Naive thymus-derived CD4-positive, alpha-beta T cell (primary cell): ENCODE measurements at regions not wholly inside any gene's neighbourhood (a gene's known extent, or its start where the extent isn't known, plus 50 kb on each side); places are given as distances from the start of the nearest gene placed in this dataset.
"Not testable (repeated sequence)": the region's sequence is repeated elsewhere in the genome, so short reads cannot be mapped to it uniquely, and the experiment has no call there.

Experiments
- ATAC-seq: fragments of 150-1000 bp; cut with Tn5 transposase; 2 replicates; pipeline ENCODE4 v1.10.0; 2021; ENCODE audit warnings: mild to moderate bottlenecking, moderate library complexity
- CTCF ChIA-PET: fragments of 350-600 bp; sonication (Branson Sonifier 250); formaldehyde crosslinking; loops from one replicate; lab custom pipeline; 2021; ENCODE audit warnings: antibody characterized with exemption; lab: Charles Lee
- POLR2A ChIA-PET: fragments of 350-600 bp; sonication (Branson Sonifier 250); formaldehyde crosslinking; loops from one replicate; lab custom pipeline; 2021; ENCODE audit warnings: antibody characterized with exemption, inconsistent platforms; lab: Charles Lee
- DNase-seq, 9 donors: peaks; one replicate each; pipeline versions ENCODE4 v3.0.0 to v3.0.0-alpha.2; 2020 to 2022; ENCODE audit warnings: mixed read lengths in 1 of 9
- H3K27ac ChIP-seq: one replicate; pipeline ENCODE4 v1.7.0; 2013; ENCODE audit warnings: mild to moderate bottlenecking, low read depth, low read length, moderate library complexity
- H3K27me3 ChIP-seq, 2 donors: one replicate each; pipeline ENCODE4 v1.7.0; 2013; ENCODE audit warnings: low read length in 2 of 2, mild to moderate bottlenecking in 2 of 2, moderate library complexity in 2 of 2; ENCODE audit not compliant: control insufficient read depth in 2 of 2, insufficient read depth in 2 of 2
- H3K36me3 ChIP-seq, 3 experiments: 1 replicate in 2 of 3; 2 replicates in 1 of 3; pipeline ENCODE4 v1.7.0; 2013; ENCODE audit warnings: low read length in 3 of 3, mild to moderate bottlenecking in 3 of 3, moderate library complexity in 1 of 3; ENCODE audit not compliant: insufficient read depth in 3 of 3, control insufficient read depth in 2 of 3
- H3K4me1 ChIP-seq, 2 donors: one replicate each; pipeline ENCODE4 v1.7.0; 2013; ENCODE audit warnings: low read length in 2 of 2, mild to moderate bottlenecking in 2 of 2, moderate library complexity in 1 of 2; ENCODE audit not compliant: control insufficient read depth in 2 of 2, insufficient read depth in 2 of 2
- H3K4me3 ChIP-seq: 2 replicates; pipeline ENCODE4 v1.7.0; 2013; ENCODE audit warnings: mild to moderate bottlenecking, low read length
- H3K9me3 ChIP-seq, 3 experiments: 1 replicate in 2 of 3; 2 replicates in 1 of 3; pipeline ENCODE4 v1.7.0; 2013; ENCODE audit warnings: low read length in 3 of 3; ENCODE audit not compliant: control insufficient read depth in 2 of 3
- H3K27ac Mint-ChIP-seq, 9 donors: one replicate each; pipeline ENCODE4 v1.8.0; 2020 to 2022; ENCODE audit warnings: mixed read lengths in 9 of 9, mild to moderate bottlenecking in 8 of 9, moderate library complexity in 5 of 9, inconsistent platforms in 2 of 9
- H3K27me3 Mint-ChIP-seq, 5 donors: one replicate each; pipeline ENCODE4 v1.8.0; 2021 to 2022; ENCODE audit warnings: mixed read lengths in 5 of 5, mild to moderate bottlenecking in 1 of 5
- H3K36me3 Mint-ChIP-seq, 5 donors: one replicate each; pipeline ENCODE4 v1.8.0; 2020 to 2022; ENCODE audit warnings: mixed read lengths in 5 of 5, mild to moderate bottlenecking in 3 of 5, inconsistent platforms in 1 of 5
- H3K4me1 Mint-ChIP-seq, 7 donors: one replicate each; pipeline ENCODE4 v1.8.0; 2020 to 2022; ENCODE audit warnings: mixed read lengths in 7 of 7, mild to moderate bottlenecking in 3 of 7, inconsistent platforms in 1 of 7
- H3K4me3 Mint-ChIP-seq, 10 donors: one replicate each; pipeline ENCODE4 v1.8.0; 2020 to 2022; ENCODE audit warnings: mild to moderate bottlenecking in 10 of 10, mixed read lengths in 10 of 10, moderate library complexity in 6 of 10, inconsistent platforms in 2 of 10
- H3K9me3 Mint-ChIP-seq, 11 donors: one replicate each; pipeline ENCODE4 v1.8.0; 2020 to 2022; ENCODE audit warnings: mixed read lengths in 11 of 11, mild to moderate bottlenecking in 4 of 11, inconsistent platforms in 1 of 11, moderate library complexity in 1 of 11
- intact Hi-C, 2 donors: fragments of 100-400 bp; cut with micrococcal nuclease; formaldehyde crosslinking; loops; one replicate each; pipeline ENCODE4 v1.15.1; 2023

GRCh38 chr10:59975918-59976317 is 69.6 kb upstream of the CCDC6 start:
- H3K27ac ChIP-seq, intact Hi-C loops, ATAC-seq, POLR2A ChIA-PET, H3K9me3 ChIP-seq, DNase-seq, CTCF ChIA-PET, H3K36me3 ChIP-seq, H3K27ac Mint-ChIP-seq, H3K36me3 Mint-ChIP-seq, H3K4me1 Mint-ChIP-seq, H3K4me3 ChIP-seq, H3K4me3 Mint-ChIP-seq, H3K27me3 Mint-ChIP-seq, H3K27me3 ChIP-seq, H3K4me1 ChIP-seq: not testable (repeated sequence)
- peaks cover 6 to 40% (median 22%) of the 10 kb centered on the region in 11 donors for H3K9me3 Mint-ChIP-seq

DNA sequence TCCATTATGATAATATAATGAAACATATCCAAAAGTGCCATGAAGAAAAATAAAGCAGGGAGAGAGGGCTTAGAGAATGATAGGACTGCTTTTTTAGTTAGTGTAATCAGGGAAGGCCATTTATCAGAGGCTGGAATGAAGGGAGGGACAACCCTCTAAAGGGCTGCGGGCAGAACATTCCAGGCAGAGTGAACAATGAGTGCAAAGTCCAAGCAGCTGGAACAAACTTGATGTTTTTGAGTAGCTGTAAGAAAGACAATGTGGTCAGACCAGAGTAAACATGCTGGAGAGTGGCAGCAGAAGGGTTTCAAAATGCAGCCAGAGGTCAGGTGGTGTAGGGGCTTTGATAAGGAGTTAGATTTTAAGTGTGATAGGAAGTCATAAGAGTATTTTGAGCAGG is 65.6 kb upstream of the CCDC6 start:
- H3K9me3 ChIP-seq = no peaks in the 10 kb centered on the region
- peaks cover 0 to 4% (median 0%) of the 10 kb centered on the region in 5 donors for H3K36me3 Mint-ChIP-seq
- no peak overlapping the region for H3K27ac Mint-ChIP-seq
- peaks cover 0 to 12% (median 7%) of the 10 kb centered on the region in 11 donors for H3K9me3 Mint-ChIP-seq
- no peaks in the 10 kb centered on the region for H3K4me1 Mint-ChIP-seq
- intact Hi-C loops = no loop called here
- no peak for DNase-seq
- no peaks in the 10 kb centered on the region for H3K27me3 ChIP-seq
- CTCF ChIA-PET = no interaction called here
- POLR2A ChIA-PET = no interaction called here
- H3K27ac ChIP-seq = no peak overlapping the region
- H3K4me1 ChIP-seq = no peaks in the 10 kb centered on the region
- H3K4me3 Mint-ChIP-seq = no peak overlapping the region
- no peaks in the 10 kb centered on the region for H3K36me3 ChIP-seq
- no peak for ATAC-seq
- H3K27me3 Mint-ChIP-seq = no peaks in the 10 kb centered on the region
- no peak overlapping the region for H3K4me3 ChIP-seq

- ChIA-PET CTCF (no interaction called here), POLR2A (no interaction called here)
- Mint-ChIP-seq H3K9me3 (peaks cover 0 to 5% (median 1%) of the 10 kb centered on the region in 11 donors), H3K27me3 (no peaks in the 10 kb centered on the region), H3K27ac (no peak overlapping the region), H3K4me3 (no peak overlapping the region), H3K4me1 (no peaks in the 10 kb centered on the region), H3K36me3 (peaks cover 0 to under 1% (median 0%) of the 10 kb centered on the region in 5 donors)
- Histone ChIP-seq H3K4me1 (no peaks in the 10 kb centered on the region), H3K36me3 (no peaks in the 10 kb centered on the region), H3K9me3 (no peaks in the 10 kb centered on the region), H3K4me3 (no peak overlapping the region), H3K27ac (no peak overlapping the region), H3K27me3 (no peaks in the 10 kb centered on the region)
- ATAC-seq (no peak), DNase-seq (no peak)
- intact Hi-C loops = no loop called here
Measured at GRCh38 chr10:59970396-59971368, 64.3 kb upstream of the CCDC6 start.

GRCh38 chr10:59968705-59969104 is 62.3 kb upstream of the CCDC6 start:
- H3K4me3 Mint-ChIP-seq = no peak overlapping the region
- ATAC-seq = no peak
- no peak overlapping the region for H3K27ac Mint-ChIP-seq
- H3K4me1 Mint-ChIP-seq = no peaks in the 10 kb centered on the region
- ChIA-PET CTCF (interaction anchor here (0.5 kb wide), 1 partner anchor 800 kb away, joined by 3 read pairs; no protein-coding TSS in a partner anchor), POLR2A (no interaction called here)
- Histone ChIP-seq H3K36me3 (no peaks in the 10 kb centered on the region), H3K4me3 (no peak overlapping the region), H3K27me3 (no peaks in the 10 kb centered on the region), H3K4me1 (no peaks in the 10 kb centered on the region), H3K9me3 (no peaks in the 10 kb centered on the region), H3K27ac (no peak overlapping the region)
- H3K36me3 Mint-ChIP-seq = no peaks in the 10 kb centered on the region
- no peak for DNase-seq
- intact Hi-C loops = no loop called here
- no peaks in the 10 kb centered on the region for H3K9me3 Mint-ChIP-seq
- H3K27me3 Mint-ChIP-seq = no peaks in the 10 kb centered on the region

DNA sequence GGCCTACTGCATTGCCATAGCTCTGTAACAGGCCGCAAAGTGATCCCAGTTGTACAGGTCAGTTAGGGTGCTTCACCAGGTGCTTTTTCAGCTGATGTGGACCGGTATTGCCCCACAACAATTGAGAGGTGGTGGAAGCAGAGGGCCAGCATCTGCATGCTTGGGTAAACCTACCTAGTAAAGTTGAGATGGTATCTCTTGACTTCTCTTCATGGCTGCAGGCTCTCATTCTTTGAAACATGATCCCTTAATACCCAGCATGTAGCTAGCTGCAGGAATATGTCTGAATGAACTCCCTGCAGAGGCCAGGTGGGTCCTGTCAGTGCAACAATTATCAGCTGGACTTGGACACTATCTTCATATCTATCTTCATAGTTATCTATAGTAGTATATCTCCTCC is 60.7 kb upstream of the CCDC6 start:
- ChIA-PET POLR2A (no interaction called here), CTCF (no interaction called here)
- H3K27me3 ChIP-seq = no peaks in the 10 kb centered on the region
- H3K27me3 Mint-ChIP-seq = peaks cover 0 to 7% (median 0%) of the 10 kb centered on the region in 5 donors
- intact Hi-C loops = no loop called here
- no peaks in the 10 kb centered on the region for H3K4me1 Mint-ChIP-seq
- no peaks in the 10 kb centered on the region for H3K36me3 ChIP-seq
- H3K9me3 ChIP-seq = no peaks in the 10 kb centered on the region
- H3K27ac ChIP-seq = no peak overlapping the region
- no peak overlapping the region for H3K4me3 ChIP-seq
- DNase-seq (no peak), ATAC-seq (no peak)
- H3K27ac Mint-ChIP-seq = no peak overlapping the region
- no peaks in the 10 kb centered on the region for H3K4me1 ChIP-seq
- no peaks in the 10 kb centered on the region for H3K9me3 Mint-ChIP-seq
- H3K36me3 Mint-ChIP-seq = no peaks in the 10 kb centered on the region
- H3K4me3 Mint-ChIP-seq = no peak overlapping the region

GRCh38 chr10:59965899-59966650 is 59.7 kb upstream of the CCDC6 start:
- no peaks in the 10 kb centered on the region for H3K9me3 ChIP-seq
- POLR2A ChIA-PET = no interaction called here
- no peak overlapping the region for H3K27ac ChIP-seq
- Mint-ChIP-seq H3K4me1 (no peaks in the 10 kb centered on the region), H3K27me3 (peaks cover 0 to 7% (median 5%) of the 10 kb centered on the region in 5 donors), H3K4me3 (no peak overlapping the region), H3K27ac (no peak overlapping the region), H3K9me3 (peaks cover 0 to 2% (median 0%) of the 10 kb centered on the region in 11 donors), H3K36me3 (no peaks in the 10 kb centered on the region)
- DNase-seq (no peak), ATAC-seq (no peak)
- intact Hi-C loops = no loop called here
- CTCF ChIA-PET = no interaction called here
- H3K4me1 ChIP-seq = no peaks in the 10 kb centered on the region
- H3K4me3 ChIP-seq = no peak overlapping the region
- H3K36me3 ChIP-seq = no peaks in the 10 kb centered on the region
- H3K27me3 ChIP-seq = no peaks in the 10 kb centered on the region
